ENCODE measurements at regions not wholly inside any gene's neighbourhood (a gene's known extent, or its start where the extent isn't known, plus 50 kb on each side); places are given as distances from the start of the nearest gene placed in this dataset.

DNA sequence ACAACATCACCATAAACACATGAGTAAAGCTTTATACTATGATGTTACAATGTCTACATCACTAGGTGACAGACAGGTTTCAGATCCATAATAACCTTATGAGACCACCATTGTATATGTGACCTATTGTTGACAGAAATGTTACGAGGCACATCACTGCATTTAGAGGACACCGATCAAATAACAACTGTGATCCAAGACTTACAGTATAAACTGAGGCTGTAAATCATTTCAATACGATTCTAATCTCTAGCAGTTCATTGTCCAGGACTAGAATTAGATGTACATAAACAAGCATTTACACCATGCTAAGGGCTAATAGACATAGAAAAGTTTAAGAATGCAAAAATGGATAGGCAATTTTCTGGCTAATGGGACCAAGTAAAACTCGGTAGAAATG, 491.9 kb upstream of the ROBO1 start:
- DNase-seq: no peak

DNA sequence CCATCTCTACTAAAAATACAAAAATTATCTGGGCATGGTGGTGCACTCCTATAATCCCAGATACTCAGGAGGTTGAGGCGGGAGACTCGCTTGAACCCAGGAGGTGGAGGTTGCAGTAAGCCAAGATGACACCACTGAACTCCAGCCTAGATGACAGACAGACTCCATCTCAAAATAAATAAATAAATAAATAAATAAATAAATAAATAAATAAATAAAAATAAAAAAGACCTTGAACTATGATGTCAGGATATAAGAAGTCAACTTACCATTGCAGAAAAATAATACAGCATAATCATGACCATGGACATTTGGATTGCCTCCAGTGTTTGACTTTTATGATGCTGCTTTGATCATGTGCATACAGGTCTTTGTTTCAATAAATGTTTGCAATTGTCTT, 484.3 kb upstream of the ROBO1 start:
- DNase-seq: no peak

DNA sequence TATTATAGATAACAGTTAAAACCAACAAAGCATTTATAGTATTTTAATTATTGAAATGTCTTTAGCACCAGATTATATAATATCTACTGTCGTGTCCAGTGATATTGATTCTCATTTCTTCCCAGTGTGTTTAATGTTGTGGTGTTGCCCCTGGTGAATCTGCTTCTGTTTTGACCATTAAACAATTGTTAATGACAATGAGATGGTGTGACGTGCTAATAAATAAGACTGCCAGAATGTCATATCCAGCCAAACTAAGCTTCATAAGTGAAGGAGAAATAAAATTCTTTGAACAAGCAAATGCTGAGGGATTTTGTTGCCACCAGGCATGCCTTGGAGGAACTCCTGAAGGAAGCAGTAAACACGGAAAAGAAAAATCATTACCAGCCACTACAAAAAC, 480.0 kb upstream of the ROBO1 start:
- DNase-seq: no peak

DNA sequence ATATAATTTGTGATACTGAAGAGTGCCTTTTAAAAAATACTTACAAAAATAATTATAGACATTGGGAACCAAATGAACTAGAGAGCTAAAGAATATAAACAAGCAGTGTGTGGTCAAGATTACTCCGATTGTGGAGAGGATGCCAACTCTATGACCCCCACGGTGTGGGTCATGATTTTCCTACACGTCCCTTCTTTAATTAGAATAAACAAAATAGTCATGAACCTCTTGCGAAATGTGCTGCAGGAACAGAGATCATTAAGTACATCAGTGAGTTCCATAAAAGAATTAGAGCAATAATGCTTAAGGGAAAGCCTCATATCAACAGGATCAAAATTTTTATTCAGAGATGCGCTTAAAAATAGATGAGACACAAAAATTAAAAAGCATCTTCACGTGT, 476.6 kb upstream of the ROBO1 start:
- no peak for DNase-seq

DNA sequence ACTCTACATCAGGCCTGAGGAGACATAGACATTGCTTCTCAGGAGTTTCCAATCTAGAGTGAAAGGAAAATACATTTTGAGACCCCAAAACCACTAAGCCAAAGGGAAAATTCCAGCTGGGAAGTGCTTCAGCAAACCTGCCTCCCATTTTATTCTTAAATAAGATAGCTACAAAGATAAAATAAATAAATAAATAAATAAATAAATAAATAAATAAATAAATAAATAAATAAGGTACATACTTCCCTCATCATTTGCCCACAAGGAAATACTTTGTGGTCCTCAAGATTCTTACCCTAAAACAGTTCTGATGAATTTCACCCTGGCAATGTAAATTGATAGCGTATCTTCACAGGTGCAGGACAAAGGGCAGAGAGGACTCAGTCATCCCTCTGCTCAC, 474.0 kb upstream of the ROBO1 start:
- DNase-seq: no peak

DNA sequence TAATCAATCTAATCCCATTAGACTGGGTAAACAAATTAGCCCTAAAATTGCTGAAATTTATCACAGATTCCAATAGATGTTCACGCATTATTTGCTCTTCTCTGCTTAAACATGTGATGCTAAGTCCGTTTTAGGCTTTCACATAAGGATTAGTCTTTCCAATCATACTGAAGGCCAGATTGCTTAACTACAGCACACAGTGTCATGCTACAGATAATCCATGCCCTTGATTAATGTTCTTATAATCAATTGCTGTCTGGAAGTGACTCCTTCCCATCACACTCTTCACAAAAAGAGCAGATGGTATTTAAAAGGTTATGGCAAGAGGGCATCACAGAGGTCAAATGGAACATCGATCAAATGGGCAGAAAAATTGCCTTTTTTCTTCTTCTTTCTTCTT, 471.5 kb upstream of the ROBO1 start:
- DNase-seq: no peak

DNA sequence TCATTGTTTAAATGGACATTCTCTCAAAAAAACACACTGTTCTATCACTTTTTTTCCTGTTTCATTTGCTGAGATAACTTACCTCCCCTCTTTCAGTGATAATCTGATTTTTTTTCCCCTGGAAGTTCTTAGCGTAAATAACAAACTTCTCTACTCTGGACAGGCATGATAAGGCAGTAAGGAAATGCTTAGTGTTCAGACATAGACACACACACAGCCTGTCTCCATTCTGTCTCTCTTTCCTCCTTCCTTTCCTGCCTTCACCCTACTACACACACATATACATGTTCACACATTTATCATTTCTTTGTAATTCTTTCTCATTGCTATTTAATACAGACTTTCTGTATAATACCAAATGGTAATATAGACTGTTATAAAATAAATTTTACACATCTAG, 470.8 kb upstream of the ROBO1 start:
- DNase-seq: no peak

DNA sequence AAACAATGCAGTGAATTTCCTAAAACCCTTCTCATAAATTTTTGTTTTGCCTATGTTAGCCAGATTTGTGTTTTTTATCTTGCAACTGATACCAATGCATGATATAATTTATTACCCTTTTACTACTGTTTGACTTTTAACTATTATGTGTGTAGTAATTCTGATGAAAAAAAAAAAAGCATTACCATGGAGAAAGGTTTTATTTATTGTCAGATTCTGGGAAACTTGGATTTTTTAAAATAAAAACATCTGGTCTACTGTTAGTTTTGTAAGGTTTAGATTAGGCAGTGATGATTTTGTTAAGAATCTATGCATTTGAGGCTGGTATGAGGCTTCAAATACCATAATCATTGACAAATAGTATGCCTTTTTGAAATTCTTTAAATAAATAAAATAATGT, 470.4 kb upstream of the ROBO1 start:
- no peak for DNase-seq

DNA sequence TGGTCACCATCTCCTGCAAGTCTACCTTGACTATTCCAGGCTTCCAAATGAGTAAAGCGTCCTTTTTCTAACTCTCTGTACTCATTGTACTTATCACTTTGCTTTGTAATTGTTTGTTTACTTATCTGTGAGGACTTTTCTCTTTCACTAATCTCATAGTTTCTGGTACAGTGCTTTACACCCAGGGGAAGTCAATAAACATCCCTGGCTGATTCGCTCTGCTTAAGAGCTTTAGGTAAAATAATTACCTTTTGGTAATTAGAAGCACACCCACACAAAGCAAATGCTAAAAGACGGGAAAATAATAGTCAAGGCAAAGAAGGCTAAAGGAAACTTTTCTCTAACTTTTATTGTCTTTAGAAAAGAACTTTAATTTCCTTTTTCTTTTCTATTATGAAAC, 466.9 kb upstream of the ROBO1 start:
- DNase-seq: no peak

DNA sequence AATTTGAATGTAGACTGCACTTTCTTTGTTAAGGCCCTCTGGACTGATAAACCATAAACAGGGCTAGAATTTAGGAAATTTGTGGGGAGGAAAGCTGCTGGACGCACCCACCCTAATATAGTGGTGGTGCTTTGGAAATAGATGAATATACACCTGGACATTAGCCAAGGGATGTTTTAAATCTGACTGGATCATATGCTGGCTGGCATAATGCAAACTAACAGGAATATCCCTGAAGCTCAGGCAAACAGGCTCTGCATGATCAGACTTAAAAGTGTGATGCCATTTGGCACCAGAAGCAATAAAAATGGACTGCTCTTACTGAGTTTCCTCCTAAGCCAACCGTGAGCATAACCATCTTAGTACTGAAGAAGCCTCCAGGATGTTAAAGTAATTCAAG, 465.8 kb upstream of the ROBO1 start:
- DNase-seq: no peak

DNA sequence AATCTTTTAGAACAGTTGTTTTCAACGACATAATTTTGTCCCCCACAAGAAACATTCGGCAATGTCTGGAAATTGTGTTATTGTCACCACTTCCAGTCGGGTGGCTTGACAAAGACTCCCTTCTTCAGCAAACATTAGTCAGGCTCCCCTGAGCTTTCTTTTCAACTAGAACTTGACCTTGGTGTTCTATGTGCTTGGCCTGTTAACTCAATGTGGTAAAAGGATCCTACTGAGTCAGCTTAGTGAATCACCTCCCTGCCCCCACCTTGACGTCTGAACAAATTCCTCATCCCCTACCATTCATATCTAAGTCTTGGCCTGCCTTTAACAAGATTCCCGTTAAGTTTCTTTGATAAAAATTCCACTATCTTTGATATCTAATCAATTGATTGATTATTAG, 465.0 kb upstream of the ROBO1 start:
- DNase-seq: no peak

DNA sequence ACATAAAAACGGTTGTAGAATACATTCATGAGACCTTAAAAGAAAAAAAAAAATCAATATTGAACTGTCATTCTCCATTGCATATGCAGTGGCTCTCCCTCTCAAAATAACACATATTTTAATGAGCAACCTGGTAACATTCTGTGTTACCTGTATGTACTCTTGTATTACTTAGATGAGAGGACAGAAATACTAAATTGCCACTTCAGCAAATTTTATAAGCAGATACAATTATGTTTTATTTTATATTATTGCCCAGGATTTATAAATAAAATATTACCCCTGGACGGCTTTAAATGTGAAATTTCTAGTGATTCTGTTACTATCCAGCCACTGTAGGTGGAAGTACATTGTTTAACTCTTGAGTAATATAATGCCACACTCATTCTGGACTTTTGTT, 463.2 kb upstream of the ROBO1 start:
- DNase-seq: no peak

DNA sequence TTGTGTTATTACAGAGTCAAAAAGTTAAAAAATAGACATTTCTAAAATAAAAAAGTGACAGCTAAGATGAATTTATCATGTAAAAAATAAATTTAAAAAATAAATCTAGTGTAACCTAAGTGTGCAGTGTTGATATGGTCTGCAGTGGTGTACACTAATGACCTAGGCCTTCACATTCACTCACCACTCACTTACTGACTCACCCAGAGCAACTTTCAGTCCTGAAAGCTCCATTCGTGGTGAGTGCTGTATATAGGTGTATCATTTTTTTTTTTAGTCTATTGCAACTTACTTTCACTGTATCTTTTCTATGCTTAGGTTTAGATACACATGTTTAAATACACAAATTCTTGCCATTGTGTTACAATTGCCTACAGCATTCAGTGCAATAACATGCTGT, 459.4 kb upstream of the ROBO1 start:
- no peak for DNase-seq

DNA sequence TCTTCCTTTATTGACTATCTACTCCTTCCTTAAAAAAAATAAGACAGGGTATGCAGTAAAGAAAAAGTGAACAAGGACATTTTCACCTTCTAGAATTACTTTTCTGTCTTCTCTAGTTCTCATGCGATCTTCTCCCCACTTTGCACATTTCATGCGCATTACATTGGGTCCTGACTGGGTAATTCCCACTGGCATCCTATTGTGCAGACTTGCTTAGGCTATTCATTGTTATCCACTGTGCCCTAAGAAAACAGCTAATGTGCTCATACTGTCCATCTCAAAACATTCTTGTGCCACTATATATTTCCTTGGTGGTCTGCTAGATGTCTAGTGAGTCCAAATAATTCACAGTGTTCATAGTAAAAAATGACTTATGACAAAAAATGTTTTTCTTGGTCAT, 447.4 kb upstream of the ROBO1 start:
- DNase-seq: no peak

DNA sequence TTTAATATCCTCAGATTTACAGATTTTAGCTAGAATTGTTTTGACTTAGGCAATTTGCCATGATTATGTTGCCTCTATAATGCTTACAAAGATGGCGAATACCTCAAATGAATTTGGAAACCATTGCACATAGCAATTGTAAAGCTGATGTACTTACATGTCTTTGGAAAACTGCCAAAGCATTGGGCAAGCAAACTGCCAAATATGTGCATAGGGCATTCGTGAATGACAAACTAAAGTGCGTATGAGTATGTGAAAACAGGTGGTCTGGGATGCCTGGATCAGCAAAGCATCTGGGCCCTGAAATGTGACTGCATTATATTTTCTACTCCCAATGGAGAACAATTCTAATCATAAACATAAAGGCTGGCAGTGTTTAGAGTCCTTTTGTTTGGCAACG, 445.3 kb upstream of the ROBO1 start:
- no peak for DNase-seq

DNA sequence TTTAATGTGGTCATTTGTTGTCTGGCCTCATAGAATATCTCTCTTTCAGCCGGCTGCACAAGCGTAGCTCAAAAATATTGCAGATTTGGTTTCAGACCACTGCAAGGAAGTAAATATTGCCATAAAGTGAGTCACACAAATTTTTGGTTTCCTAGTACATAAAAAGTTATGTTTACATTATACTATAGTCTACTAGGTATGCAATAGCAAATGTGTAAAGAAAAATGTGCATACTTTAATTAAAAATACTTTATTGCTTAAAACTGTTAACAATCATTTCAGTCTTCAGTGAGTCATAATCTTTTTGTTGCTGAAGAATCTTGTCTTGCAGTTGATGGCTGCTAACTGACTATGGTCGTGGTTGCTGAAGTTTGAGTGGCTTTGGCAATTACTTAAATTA, 425.1 kb upstream of the ROBO1 start:
- DNase-seq: no peak

DNA sequence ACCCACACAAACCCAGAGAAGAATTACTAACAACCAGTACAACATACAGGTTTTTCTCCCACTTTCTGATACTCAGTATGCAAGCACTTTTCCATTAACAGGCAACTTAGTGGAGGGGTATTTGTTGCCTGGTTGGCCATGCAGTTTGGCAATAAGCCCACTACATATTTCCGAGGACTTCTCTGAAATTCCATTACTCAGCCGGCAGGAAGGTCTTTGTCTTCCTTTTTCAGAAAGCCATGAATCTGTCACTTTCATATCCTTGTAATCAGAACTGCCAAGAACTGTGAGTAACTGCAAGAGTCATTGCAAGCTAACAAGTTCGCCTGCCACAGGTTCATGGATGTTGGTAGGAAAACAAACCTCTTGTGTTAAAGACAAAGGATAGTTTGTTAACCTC, 422.3 kb upstream of the ROBO1 start:
- no peak for DNase-seq

DNA sequence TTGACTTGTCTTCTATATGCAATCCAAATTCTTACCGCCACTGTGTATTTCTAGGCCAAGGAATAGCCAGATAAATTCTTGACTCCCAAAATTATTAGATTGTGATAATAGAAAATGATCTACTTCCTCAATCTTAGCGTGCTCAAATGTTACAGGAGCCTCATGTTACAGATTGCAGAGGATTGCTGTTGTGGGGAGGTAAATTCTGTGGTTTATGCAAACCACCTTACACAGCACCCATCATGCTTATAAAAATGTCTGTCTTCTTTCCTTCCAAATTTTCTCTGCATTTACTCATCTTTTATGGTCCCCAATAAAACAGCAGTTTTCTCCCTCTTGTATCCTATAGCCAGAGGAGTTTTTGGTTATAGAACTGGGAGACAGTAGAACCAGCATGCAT, 420.2 kb upstream of the ROBO1 start:
- DNase-seq: no peak

DNA sequence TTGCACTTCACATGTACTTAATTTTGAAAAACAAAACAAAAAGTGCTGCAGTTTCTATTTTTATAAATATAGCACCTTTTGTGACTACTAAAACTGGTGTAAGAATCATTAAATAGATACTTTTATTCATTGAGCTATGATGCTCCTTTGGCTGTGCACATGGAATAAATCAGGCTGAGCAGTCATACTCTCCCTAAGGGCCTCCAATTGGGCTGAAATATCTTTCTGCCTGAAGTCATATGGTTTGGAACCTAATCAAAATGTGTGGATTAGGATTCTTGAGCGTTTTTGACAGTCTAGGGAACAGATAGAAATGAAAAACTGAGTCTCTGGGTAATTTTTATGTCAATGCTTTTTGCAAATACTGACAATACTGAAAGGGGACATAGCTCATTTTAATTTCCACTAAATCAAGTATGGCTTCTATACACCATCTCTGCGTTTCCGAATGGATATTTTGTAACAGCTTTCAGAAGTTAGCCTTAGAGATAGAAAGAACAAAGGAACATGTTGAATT, 392.2 kb upstream of the ROBO1 start:
- no peak for DNase-seq

DNA sequence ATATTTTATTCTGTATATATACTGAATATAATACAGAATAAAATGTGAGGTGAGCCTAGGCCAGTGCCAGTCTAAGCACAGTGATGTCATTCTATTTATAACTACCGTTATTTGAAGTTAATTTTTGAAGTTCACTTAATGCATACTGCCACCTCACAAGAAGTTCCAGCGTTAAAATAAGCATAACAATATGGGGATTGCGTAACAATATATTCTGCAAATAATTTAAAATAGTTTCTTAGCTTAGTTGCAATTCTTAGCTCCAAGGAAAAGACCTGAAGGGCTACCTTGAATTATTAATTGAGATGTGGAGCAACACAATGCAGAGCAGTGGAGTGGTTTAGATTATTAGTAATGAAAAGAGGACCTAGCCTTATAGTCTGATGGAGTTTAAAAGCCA, 390.5 kb upstream of the ROBO1 start:
- no peak for DNase-seq

DNA sequence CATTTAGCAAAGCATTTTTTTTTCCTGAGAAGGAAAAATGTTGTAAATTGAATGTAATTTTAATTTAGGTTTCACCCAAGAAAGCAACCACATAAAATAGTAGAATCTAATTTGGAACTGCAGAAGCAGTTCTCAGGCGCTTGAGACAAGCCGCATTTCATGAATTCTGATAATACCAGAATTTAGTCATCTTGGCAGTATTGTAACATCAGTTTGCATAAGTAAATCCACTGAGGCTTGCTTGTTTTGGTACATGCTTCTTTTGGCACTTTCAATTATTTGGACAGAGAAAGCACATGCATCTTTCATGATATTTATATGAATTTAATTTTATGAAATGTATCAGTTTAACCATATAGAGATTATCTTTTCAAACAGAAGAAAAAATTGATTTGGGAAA, 389.7 kb upstream of the ROBO1 start:
- DNase-seq: no peak

DNA sequence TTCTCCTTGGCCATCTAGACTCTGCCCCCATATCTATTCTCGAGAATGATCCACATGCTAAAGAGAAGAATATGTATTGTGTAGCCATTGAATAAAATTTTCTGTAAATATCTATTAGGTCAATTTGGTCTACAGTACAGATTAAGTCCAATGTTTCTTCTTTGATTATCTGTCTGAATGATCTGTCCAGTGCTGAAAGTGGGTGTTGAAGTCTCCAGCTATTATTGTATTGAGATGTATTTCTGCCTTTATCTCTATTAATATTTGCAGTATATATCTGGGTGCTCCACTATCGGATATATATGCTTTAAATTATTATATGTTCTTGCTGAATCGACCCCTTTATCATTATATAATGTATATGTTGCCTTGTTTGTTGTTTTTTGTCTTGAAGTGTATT, 384.9 kb upstream of the ROBO1 start:
- DNase-seq: no peak

DNA sequence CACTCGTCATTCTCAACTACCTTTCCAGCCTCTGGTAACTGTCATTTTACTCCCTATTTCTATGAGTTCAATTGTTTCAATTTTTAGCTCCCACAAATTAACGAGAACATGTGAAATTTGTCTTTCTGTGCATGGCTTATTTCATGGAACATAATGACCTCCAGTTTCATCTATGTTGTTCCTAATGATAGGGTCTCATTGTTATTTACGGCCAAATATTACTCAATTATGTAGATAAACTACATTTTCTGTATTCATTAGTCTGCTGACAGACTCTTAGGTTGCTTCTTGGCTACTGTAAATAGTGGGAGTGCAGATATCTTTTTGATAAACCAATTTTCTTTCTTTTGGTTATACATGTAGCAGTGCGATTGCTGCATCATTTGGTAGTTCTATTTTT, 374.9 kb upstream of the ROBO1 start:
- DNase-seq: no peak

DNA sequence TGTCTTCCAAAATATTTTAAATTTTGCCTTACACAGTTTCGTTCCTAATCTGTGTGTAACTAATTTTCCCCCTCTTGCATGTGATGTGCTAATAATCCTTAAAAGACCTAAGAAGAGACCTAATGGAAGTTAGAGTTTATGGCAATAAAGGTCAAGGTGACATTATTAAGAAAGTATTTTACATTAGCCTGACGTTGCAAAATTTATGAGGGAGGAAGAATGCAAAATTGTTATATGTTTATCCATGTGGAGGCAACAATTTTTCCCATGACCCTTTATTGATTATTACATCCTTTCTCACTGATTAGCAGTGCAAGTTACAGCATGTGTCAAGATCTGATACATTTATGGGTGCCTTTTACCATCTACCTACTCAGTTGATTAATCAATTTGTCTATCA, 373.8 kb upstream of the ROBO1 start:
- DNase-seq: no peak

DNA sequence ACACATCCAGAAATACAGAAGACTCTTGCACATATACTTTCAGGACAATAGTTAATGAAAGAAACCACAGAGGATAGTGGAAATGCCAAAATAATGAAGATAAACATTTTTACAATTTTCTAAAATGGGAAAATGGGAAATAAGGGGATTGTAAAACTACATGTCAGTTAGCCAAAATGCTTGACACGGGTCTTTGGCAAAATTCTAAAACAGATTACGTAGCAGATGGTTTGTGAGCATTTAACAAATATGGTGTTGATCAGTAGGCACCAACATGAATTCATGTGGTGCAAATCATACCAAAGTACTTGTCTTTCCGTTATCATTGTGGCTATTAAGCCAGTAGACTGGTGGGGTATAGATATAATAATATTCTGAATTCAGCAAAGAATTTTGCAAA, 348.5 kb upstream of the ROBO1 start:
- DNase-seq: no peak

DNA sequence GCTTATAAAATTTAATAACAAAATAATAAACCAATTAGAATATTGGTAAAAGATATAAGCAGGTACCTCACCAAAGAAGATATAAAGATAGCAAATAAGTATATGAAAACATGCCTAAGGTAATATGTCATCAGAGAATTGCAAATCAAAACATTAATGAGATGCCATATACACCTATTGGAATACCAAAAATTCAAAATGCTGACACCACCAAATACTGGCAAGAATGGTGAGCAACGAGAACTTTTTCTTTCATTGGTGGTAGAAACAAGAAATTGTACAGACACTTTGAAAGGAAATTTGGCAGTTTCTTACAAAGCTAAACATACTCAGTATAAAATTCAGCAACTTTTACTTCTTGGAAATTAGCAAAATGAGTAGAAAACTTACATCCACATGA, 346.9 kb upstream of the ROBO1 start:
- DNase-seq: no peak
